NCI-H510A treated with DMSO at 0.1 percent for 48 hours (cell line): ENCODE measurements at regions not wholly inside any gene's neighbourhood (a gene's known extent, or its start where the extent isn't known, plus 50 kb on each side); places are given as distances from the start of the nearest gene placed in this dataset.

Source experiments
- DNase-seq: peaks from one replicate; lab custom pipeline; 2025; lab: John Stamatoyannopoulos, UW

- DNase-seq = peak; percentile 27
Measured at GRCh38 chr4:104896660-104897645, 249.7 kb upstream of the TET2 start.

- no peak for DNase-seq
Measured at GRCh38 chr4:104899863-104900262, 246.8 kb upstream of the TET2 start.

DNA sequence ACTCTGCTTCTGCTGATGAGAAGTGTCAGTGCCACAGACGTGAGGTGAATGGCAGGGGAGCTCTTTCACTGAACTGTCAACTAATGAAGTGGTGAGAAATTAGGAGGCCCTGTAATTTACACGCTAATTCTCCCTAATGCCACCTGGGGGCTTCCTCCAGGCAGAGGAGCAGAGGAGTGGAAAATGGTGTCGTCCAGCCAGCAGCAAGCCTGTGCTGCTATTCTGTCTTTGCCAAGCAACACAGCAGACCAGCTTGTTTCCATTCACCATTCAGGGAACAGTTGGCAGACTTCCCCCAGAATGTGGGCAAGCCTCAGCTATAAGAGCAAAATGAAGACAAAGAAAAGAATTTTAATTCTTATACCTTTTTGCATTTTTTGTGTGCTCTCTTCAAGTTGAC, 245.2 kb upstream of the TET2 start:
- no peak for DNase-seq

DNA sequence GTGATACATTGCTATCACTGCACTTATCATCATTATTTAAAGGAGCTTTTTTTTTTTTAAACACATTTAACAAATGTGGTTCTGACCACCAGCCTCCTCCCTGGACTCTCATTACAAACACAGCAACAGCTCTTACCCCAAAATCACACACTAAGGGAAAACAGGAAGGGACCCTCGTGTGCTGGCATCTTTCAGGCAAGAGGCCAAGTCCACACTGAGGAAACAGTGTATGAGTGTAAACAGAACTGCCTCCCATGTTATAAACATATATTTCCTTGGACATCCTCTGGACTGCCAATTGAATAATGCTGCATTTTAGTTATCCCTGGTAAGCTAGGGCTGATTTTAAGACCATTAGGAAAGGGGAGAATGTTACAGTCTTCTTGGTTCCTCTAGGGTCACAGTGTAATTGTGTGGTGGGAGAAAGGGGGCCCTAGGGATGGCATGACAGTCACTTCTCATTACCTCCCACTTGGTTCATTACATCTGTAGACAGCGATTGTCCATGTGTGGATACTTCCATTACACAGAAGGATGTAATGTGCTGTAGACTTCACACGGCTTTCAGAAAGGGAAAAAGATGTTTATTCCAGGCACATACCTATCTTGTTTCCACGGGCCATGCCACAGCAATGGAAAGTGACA, 244.6 kb upstream of the TET2 start:
- no peak for DNase-seq

GRCh38 chr4:104905065-104905464, 241.6 kb upstream of the TET2 start:
- no peak for DNase-seq

DNA sequence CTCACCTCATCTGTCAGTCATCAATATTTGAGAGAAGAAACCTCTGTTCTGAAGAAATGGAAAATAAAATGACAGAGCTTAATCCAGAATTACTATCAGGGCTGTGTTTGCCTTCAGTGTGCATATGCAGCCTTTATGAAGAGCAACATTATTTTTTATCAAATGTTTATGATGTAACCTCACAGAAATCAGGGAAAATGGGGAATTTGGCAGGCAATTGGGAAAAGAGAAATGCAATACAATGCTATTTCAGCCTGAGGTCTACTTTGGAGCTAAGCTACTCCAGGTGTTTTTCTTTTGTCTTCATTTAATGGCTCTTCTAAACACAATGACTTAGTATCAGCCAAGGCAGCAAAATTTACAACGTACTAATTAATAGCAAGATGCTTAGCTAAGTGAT, 241.1 kb upstream of the TET2 start:
- DNase-seq = no peak

DNA sequence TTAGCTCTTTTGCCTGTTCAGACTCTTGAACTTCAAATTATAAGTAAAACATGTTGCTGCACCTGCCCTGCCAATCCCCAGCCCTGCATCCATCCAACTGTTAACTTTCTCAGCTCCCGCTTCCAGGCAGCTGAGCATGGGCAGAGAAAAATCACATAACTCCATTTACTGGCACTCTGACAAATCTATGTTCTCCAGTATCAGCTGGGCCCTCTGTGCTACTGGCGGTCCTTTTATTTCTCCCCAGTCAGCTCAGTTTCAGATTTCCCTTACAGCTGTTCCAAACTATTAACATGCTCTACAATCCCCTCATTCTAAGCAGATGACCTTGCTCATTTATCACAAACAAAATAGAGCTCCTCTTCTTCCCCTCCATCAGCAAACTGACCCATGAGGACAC, 240.4 kb upstream of the TET2 start:
- DNase-seq = no peak

GRCh38 chr4:104907074-104907649, 239.5 kb upstream of the TET2 start:
- DNase-seq = no peak

GRCh38 chr4:104907991-104908390, 238.7 kb upstream of the TET2 start:
- no peak for DNase-seq

DNA sequence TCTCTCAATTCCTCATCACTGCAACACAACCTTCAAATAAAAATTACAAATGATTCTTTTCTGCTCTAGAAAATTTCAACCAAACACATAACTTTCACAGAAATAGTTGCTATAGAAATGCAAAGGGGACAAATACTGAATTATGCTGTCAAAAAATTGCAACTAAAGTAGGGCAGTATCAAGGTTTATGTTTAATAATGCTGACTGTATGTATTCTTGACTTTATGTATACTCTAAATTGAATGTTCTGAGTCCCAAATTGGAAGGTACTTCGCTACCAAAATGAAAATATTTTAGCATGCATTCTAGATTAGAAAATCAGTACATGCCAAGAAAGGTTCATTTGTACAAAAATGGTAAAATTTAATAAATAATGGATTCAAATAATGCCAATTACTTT, 237.3 kb upstream of the TET2 start:
- DNase-seq = no peak

DNA sequence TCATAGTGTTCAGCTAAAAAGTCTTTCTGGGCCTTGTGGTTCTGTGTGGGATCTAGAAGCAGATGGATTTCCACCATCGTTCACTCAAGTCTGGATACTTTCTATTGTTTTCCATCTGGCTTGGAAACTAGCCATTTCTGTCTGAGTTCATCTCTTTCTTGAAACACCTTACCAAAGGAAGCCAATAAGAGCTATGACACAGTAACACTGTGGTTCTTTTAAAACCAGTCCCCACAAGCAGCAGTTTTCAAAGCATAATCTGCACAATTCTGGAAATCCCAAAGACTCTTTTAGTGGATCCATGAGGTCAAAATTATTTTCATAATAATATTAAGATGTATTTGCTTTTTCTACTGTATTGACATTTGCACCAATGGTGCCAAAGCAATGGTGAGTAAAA, 234.2 kb upstream of the TET2 start:
- DNase-seq = no peak

DNA sequence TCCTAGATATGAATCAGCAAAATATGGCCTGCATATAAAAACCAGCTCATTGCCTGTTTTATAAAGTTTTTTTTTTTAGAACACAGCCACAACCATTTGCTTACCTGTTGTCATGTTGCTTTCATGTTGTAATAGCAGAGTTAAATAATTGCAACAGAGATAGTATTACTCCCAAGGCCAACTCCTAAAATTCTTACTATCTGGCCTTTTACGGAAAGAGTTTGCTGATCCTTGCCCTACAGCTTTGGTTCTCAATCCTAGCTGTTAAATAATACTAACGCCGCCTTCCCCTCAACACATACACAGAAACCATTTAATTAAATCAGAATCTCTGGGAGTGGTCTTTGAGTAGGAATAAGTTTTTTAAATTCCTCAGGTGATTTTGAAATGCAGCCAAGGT, 231.3 kb upstream of the TET2 start:
- no peak for DNase-seq

GRCh38 chr4:104915864-104916263, 230.8 kb upstream of the TET2 start:
- DNase-seq = no peak

DNA sequence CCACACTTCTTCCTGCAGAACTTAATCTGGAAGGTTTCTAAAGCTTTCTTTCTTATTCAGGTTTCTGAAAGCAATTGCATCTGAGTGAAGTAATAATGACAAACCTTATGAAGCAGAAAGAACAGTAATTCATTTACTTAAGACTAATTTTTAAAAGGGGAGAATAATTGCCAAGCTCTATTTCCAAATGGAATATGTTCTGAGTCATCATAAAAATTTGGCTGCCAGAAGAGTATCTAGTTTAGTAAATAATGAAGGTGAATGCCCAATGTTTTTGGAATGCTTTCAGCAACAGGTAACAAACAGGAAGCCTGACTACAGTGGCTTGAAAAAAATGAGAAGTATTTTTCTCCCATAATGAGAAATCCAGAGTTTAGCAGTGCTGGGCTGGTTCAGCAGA, 227.3 kb upstream of the TET2 start:
- DNase-seq = no peak

- no peak for DNase-seq
Measured at GRCh38 chr4:104930298-104930697, 216.4 kb upstream of the TET2 start.

- peak; percentile 3 for DNase-seq
Measured at GRCh38 chr4:104930745-104931736, 215.6 kb upstream of the TET2 start.

DNA sequence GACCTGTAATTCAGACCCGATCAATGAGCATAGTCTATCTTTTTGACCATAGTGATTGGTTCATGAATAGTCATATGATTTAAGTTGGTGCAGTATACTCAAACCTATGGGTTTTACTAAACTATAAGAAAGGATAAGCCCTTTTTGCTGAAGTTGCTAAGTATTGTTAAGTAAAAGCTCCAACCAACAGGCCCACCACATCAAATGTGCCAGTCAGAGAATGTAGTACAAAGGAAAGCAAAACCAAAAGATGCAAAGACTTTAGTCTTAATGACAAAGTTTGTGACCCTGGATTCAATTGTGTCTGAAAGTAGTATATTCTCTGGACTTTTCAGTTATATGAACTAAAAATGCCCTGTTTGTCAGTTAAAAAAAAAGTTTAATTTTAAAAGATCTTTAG, 208.1 kb upstream of the TET2 start:
- DNase-seq = no peak

DNA sequence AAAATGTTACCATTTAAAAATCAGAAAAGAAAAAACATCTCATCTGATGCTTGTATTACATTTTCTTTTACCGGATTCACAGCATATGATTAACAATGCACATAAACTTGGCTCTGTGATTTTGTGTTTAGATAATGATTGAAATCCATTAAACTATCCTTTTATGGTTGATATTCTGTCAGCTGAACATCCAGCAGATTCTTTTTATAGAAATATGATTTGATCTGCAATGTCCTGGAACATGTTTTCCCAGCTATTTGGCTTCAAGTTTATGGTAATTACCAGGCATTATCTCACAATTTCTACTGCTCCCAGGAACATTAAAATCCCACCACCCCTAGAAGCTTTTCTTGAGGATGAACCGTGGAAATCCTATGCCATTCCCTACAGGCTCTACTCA, 205.7 kb upstream of the TET2 start:
- DNase-seq = no peak

DNA sequence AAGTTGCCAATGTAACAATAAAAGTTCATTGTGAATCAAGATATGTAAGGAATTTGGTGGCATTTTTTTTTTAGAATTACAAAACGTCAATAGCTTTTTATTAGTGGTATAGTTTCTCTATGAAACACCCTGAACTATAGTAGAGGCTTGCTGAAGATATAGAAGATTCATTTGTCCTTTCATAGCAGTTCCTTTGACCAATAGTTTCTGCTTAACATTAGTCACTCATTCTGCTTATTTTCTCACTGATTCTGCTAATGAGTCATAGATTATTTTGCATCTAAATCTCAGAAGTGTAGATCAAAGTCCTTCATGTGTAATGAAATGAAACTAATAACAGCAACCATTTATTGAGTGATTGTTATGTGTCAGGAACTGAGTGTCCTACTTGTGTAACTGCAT, 205.0 kb upstream of the TET2 start:
- DNase-seq = no peak

DNA sequence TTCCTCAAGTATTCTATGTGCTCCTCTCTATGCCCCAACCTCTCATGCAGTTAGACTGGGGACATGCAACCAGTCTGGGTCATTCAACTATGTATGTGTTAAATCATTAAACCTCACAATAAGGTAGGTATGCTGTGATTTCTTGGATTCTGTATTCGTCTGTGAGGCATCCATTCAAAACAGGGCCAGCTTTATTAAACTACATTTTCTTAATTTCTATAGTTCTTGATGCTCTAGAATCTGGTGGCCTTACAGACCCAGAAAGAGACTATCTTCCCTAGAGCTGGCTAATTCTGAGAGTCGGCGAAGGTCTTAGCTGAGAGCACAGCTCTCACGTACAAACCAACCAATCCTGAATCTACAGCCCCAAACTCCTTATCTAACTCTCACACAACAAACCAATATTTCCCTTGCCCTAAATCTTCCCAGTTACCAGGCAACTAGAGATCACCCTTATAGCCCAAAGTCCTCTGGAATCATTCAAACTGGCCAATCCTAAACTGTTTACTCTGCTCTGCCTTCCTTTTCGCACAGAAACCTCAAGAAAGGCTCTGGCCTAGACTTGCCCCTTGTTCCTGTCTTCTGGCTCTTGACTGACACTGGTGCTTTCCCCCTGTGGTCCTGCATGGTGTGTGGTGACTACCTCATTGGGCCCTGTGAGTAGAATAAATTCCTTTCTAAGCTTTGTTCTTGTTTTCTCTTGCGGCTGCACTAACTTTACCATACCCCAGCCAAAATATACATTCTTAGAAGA, 203.5 kb upstream of the TET2 start:
- DNase-seq = no peak

DNA sequence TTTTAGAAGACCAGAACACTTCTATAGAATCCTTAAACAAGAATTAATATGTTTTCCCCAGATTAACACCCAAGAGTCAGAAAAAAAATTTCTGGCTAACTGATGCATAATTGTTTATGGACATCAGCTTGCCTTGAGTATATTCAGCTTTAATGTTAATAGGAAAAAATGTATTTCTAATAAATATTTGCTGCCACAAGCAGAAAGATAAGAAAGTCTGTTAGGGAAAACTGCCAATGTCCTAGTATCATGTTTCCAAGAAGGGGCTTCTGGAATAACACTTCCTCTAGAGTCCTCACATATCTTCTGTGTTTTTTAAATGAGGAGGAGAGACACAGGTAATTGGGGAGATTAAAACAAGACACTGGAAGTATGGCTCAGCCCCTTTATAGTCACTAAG, 202.1 kb upstream of the TET2 start:
- no peak for DNase-seq
